PC-3 (cell line): ENCODE measurements at regions not wholly inside any gene's neighbourhood (a gene's known extent, or its start where the extent isn't known, plus 50 kb on each side); places are given as distances from the start of the nearest gene placed in this dataset.
"Not testable (repeated sequence)": the region's sequence is repeated elsewhere in the genome, so short reads cannot be mapped to it uniquely, and the experiment has no call there.

ENCODE experiments used
- ATAC-seq: fragments of 200-7000 bp; cut with Tn5 transposase; 2 replicates; pipeline ENCODE4 v1.9.1; 2020; ENCODE audit warnings: mild to moderate bottlenecking, moderate library complexity
- BruUV-seq: library from RNA; stranded (reverse); fragments of 400-500 nt; replicated peaks from 2 replicates; lab custom pipeline; 2021; lab: Mats Ljungman, UMichigan
- CTCF ChIA-PET: fragments of 300-600 bp; sonication (Branson Sonifier 250); formaldehyde crosslinking; loops from one replicate; lab custom pipeline; 2022; ENCODE audit warnings: antibody characterized with exemption; lab: Charles Lee
- POLR2A ChIA-PET: fragments of 300-600 bp; sonication (Branson Sonifier 250); formaldehyde crosslinking; loops from one replicate; lab custom pipeline; 2022; ENCODE audit warnings: antibody characterized with exemption; ENCODE audit not compliant: unreplicated experiment; lab: Charles Lee
- DNase-seq: peaks from one replicate; pipeline ENCODE4 v3.0.0-alpha.2; 2015
- H2AFZ ChIP-seq: fragments of 300-600 bp; sonication (generic); 2 replicates; pipeline ENCODE4 v1.6.0; 2016; ENCODE audit warnings: antibody characterized with exemption, low read length
- H3F3A ChIP-seq: fragments of 300-600 bp; sonication (generic); one replicate; pipeline ENCODE4 v1.6.0; 2017; ENCODE audit warnings: antibody characterized with exemption, low read length, control low read depth, mild to moderate bottlenecking; ENCODE audit not compliant: unreplicated experiment
- H3K27ac ChIP-seq: fragments of 300-600 bp; sonication (generic); 2 replicates; pipeline ENCODE4 v1.5.1; 2016; ENCODE audit warnings: mild to moderate bottlenecking, low read length
- H3K27me3 ChIP-seq: fragments of 300-600 bp; sonication (generic); 2 replicates; pipeline ENCODE4 v1.6.1; 2016; ENCODE audit warnings: low read length, mixed read lengths
- H3K36me3 ChIP-seq: fragments of 300-600 bp; sonication (generic); 2 replicates; pipeline ENCODE4 v1.6.1; 2016; ENCODE audit warnings: low read depth, mixed run types, low read length, mixed read lengths
- H3K4me1 ChIP-seq: fragments of 300-600 bp; sonication (generic); 2 replicates; pipeline ENCODE4 v1.5.1; 2016; ENCODE audit warnings: low read length; ENCODE audit not compliant: insufficient read depth
- H3K4me2 ChIP-seq: fragments of 300-600 bp; sonication (generic); 2 replicates; pipeline ENCODE4 v1.6.0; 2016; ENCODE audit warnings: low read length
- H3K4me3 ChIP-seq: fragments of 300-600 bp; sonication (generic); 2 replicates; pipeline ENCODE4 v1.5.1; 2016; ENCODE audit warnings: mild to moderate bottlenecking, low read length, mixed read lengths
- H3K79me2 ChIP-seq: fragments of 300-600 bp; sonication (generic); 2 replicates; pipeline ENCODE4 v1.6.1; 2017; ENCODE audit warnings: low read length, mixed read lengths
- H3K9ac ChIP-seq: fragments of 300-600 bp; sonication (generic); 2 replicates; pipeline ENCODE4 v1.6.0; 2016; ENCODE audit warnings: mild to moderate bottlenecking, low read length
- H3K9me2 ChIP-seq: fragments of 300-600 bp; sonication (generic); replicated peaks from 2 replicates; pipeline ENCODE4 v1.6.1; 2016; ENCODE audit warnings: mixed run types, low read length, mixed read lengths
- H3K9me3 ChIP-seq: fragments of 300-600 bp; sonication (generic); 2 replicates; pipeline ENCODE4 v1.6.1; 2016; ENCODE audit warnings: low read length, mixed read lengths
- H4K20me1 ChIP-seq: fragments of 300-600 bp; sonication (generic); 2 replicates; pipeline ENCODE4 v1.6.1; 2016; ENCODE audit warnings: low read length, mixed read lengths
- EZH2 ChIP-seq: fragments of 300-600 bp; sonication (generic); IDR thresholded peaks from one replicate; pipeline ENCODE4 v1.6.1; 2017; ENCODE audit warnings: antibody characterized with exemption, mild to moderate bottlenecking, low read length; ENCODE audit not compliant: unreplicated experiment
- EZH2phosphoT487 ChIP-seq: fragments of 300-600 bp; sonication (generic); IDR thresholded peaks from 2 replicates; pipeline ENCODE4 v1.6.1; 2018; ENCODE audit warnings: mild to moderate bottlenecking, antibody characterized with exemption, low read length, borderline replicate concordance
- intact Hi-C: fragments of 100-400 bp; cut with micrococcal nuclease; formaldehyde crosslinking; loops from 2 replicates; pipeline ENCODE4 v1.9.0; 2023
- TF ChIP-seq, protein P1 (sequence below): fragments of 300-600 bp; sonication (generic); conservative IDR thresholded peaks from 2 replicates; pipeline ENCODE4 v1.5.1; 2017; ENCODE audit warnings: antibody characterized with exemption, low read depth, mild to moderate bottlenecking, low read length

- Histone ChIP-seq H3K9me2 (no peaks in the 10 kb centered on the region), H3K79me2 (no peaks in the 10 kb centered on the region), H3F3A (no peaks in the 10 kb centered on the region), H3K9me3 (no peaks in the 10 kb centered on the region), H4K20me1 (no peaks in the 10 kb centered on the region), H3K36me3 (no peaks in the 10 kb centered on the region), H3K4me2 (no peak overlapping the region), H3K4me1 (peaks cover 21% of the 10 kb centered on the region), H3K4me3 (no peak overlapping the region), H2AFZ (no peak overlapping the region), H3K27ac (no peak overlapping the region), H3K9ac (no peak overlapping the region), H3K27me3 (no peaks in the 10 kb centered on the region)
- no TSS peak for BruUV-seq
- POLR2A ChIA-PET = no interaction called here
- CTCF ChIA-PET = no interaction called here
- ATAC-seq (no peak), DNase-seq (no peak)
- TF ChIP-seq, protein P1, sequence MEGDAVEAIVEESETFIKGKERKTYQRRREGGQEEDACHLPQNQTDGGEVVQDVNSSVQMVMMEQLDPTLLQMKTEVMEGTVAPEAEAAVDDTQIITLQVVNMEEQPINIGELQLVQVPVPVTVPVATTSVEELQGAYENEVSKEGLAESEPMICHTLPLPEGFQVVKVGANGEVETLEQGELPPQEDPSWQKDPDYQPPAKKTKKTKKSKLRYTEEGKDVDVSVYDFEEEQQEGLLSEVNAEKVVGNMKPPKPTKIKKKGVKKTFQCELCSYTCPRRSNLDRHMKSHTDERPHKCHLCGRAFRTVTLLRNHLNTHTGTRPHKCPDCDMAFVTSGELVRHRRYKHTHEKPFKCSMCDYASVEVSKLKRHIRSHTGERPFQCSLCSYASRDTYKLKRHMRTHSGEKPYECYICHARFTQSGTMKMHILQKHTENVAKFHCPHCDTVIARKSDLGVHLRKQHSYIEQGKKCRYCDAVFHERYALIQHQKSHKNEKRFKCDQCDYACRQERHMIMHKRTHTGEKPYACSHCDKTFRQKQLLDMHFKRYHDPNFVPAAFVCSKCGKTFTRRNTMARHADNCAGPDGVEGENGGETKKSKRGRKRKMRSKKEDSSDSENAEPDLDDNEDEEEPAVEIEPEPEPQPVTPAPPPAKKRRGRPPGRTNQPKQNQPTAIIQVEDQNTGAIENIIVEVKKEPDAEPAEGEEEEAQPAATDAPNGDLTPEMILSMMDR = no peak
- TF ChIP-seq EZH2phosphoT487 (no peak), EZH2 (no peak)
- intact Hi-C loops = no loop called here
Measured at GRCh38 chr1:72433591-72433990, 151.3 kb upstream of the NEGR1 start.

DNA sequence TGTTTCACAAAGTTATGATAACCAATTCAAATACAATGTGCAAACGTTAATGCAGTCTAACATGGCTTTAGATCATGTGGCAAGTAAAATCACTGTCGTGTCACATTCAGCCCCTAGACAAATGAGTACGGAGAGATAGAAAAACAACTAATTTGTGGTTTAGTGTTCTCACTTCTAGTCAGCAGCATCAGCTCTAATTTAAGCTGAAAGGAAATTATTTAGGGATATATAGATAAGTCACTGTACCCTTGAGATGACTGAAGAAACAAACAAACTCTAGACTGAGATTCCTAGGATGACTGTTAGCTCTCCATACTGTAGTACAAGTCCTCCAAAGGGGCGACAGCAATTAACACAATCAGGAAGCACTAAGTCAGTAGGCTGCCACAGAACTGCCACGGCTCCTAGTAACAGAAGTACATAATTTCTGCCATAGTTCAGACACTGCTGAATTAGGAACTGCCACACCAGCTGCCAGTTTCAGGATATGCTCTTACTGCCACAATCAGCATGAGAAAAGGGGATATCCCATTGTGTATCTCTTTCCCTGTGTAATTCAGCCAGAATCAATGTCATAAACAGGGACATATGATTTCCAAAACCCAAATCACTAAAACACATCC, 150.4 kb upstream of the NEGR1 start:
- Histone ChIP-seq H3K4me1 (peaks cover 15% of the 10 kb centered on the region), H3K4me3 (no peak overlapping the region), H3K27me3 (no peaks in the 10 kb centered on the region), H4K20me1 (no peaks in the 10 kb centered on the region), H3K9me3 (no peaks in the 10 kb centered on the region), H3F3A (no peaks in the 10 kb centered on the region), H3K27ac (no peak overlapping the region), H3K36me3 (no peaks in the 10 kb centered on the region), H3K9ac (no peak overlapping the region), H3K4me2 (no peak overlapping the region), H3K79me2 (no peaks in the 10 kb centered on the region), H2AFZ (no peak overlapping the region), H3K9me2 (no peaks in the 10 kb centered on the region)
- no peak for ATAC-seq
- no TSS peak for BruUV-seq
- ChIA-PET CTCF (no interaction called here), POLR2A (no interaction called here)
- intact Hi-C loops = no loop called here
- no peak for DNase-seq
- no peak for TF ChIP-seq EZH2
- TF ChIP-seq, protein P1 = no peak
- TF ChIP-seq EZH2phosphoT487 = no peak

GRCh38 chr1:72431810-72432209, 149.5 kb upstream of the NEGR1 start:
- Histone ChIP-seq H3K4me3 (no peak overlapping the region), H3K4me2 (peak overlapping the region; percentile 30; the same call in 1 of the 2 replicates), H2AFZ (no peak overlapping the region), H3K9me3 (no peaks in the 10 kb centered on the region), H3K79me2 (no peaks in the 10 kb centered on the region), H3F3A (no peaks in the 10 kb centered on the region), H3K9me2 (no peaks in the 10 kb centered on the region), H3K27ac (no peak overlapping the region), H3K36me3 (no peaks in the 10 kb centered on the region), H3K4me1 (peaks cover 15% of the 10 kb centered on the region), H4K20me1 (no peaks in the 10 kb centered on the region), H3K9ac (no peak overlapping the region), H3K27me3 (no peaks in the 10 kb centered on the region)
- peak; percentile 53 for DNase-seq
- intact Hi-C loops = no loop called here
- no peak for TF ChIP-seq EZH2
- no peak for TF ChIP-seq EZH2phosphoT487
- TF ChIP-seq, protein P1 = no peak
- peak; percentile 50 for ATAC-seq
- ChIA-PET POLR2A (no interaction called here), CTCF (no interaction called here)
- no TSS peak for BruUV-seq

DNA sequence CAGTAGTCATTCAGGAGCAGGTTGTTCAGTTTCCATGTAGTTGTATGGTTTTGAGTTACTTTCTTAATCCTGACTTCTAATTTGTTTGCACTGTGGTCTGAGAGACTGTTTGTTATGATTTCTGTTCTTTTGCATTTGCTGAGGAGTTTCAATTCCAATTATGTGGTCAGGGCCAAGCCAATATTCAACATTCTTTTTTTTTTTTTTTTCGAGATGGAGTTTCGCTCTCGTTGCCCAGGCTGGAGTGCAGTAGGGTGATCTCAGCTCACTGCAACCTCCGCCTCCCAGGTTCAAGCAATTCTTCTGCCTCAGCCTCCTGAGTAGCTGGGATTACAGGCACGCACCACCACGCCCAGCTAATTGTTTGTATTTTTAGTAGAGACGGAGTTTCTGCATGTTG, 145.9 kb upstream of the NEGR1 start:
- BruUV-seq, H3K9me2 ChIP-seq, POLR2A ChIA-PET, H3K9me3 ChIP-seq, intact Hi-C loops, CTCF ChIA-PET, H3K27me3 ChIP-seq, H3K4me2 ChIP-seq, H3F3A ChIP-seq, H3K27ac ChIP-seq, DNase-seq, H3K36me3 ChIP-seq, H4K20me1 ChIP-seq, H3K4me3 ChIP-seq, ATAC-seq, H3K79me2 ChIP-seq, H2AFZ ChIP-seq, H3K9ac ChIP-seq: not testable (repeated sequence)
- peaks cover 15% of the 10 kb centered on the region for H3K4me1 ChIP-seq
